HG02840 (cell line): ENCODE measurements at regions not wholly inside any gene's neighbourhood (a gene's known extent, or its start where the extent isn't known, plus 50 kb on each side); places are given as distances from the start of the nearest gene placed in this dataset.

ENCODE experiments used
- ATAC-seq: cut with Tn5 transposase; IDR thresholded peaks from one replicate; pipeline ENCODE4 v1.9.1; 2021; ENCODE audit warnings: mild to moderate bottlenecking, moderate library complexity, moderate number of reproducible peaks; ENCODE audit not compliant: unreplicated experiment, low FRiP score

- no peak for ATAC-seq
Measured at GRCh38 chr18:66769375-66769774, 165.5 kb upstream of the CDH19 start.

- ATAC-seq = no peak
Measured at GRCh38 chr18:66764230-66764629, 160.3 kb upstream of the CDH19 start.

GRCh38 chr18:66761166-66761565, 157.3 kb upstream of the CDH19 start:
- no peak for ATAC-seq

- ATAC-seq = no peak
Measured at GRCh38 chr18:66760559-66760958, 156.7 kb upstream of the CDH19 start.

GRCh38 chr18:66759050-66759828, 155.3 kb upstream of the CDH19 start:
- ATAC-seq = no peak

GRCh38 chr18:66757946-66758345, 154.1 kb upstream of the CDH19 start:
- no peak for ATAC-seq

GRCh38 chr18:66754335-66754734, 150.4 kb upstream of the CDH19 start:
- ATAC-seq = no peak

- ATAC-seq = no peak
Measured at GRCh38 chr18:66752733-66753132, 148.8 kb upstream of the CDH19 start.

GRCh38 chr18:66749481-66750035, 145.7 kb upstream of the CDH19 start:
- no peak for ATAC-seq

GRCh38 chr18:66749030-66749429, 145.1 kb upstream of the CDH19 start:
- ATAC-seq = no peak

- ATAC-seq = no peak
Measured at GRCh38 chr18:66742832-66743231, 138.9 kb upstream of the CDH19 start.

GRCh38 chr18:66735933-66736332, 132.0 kb upstream of the CDH19 start:
- ATAC-seq = no peak

- no peak for ATAC-seq
Measured at GRCh38 chr18:66734451-66734850, 130.6 kb upstream of the CDH19 start.

GRCh38 chr18:66731890-66732289, 128.0 kb upstream of the CDH19 start:
- no peak for ATAC-seq

- ATAC-seq = no peak
Measured at GRCh38 chr18:66729442-66730239, 125.8 kb upstream of the CDH19 start.

- ATAC-seq = no peak
Measured at GRCh38 chr18:66728951-66729350, 125.1 kb upstream of the CDH19 start.

GRCh38 chr18:66727991-66728390, 124.1 kb upstream of the CDH19 start:
- no peak for ATAC-seq

GRCh38 chr18:66724664-66725356, 120.9 kb upstream of the CDH19 start:
- no peak for ATAC-seq

- no peak for ATAC-seq
Measured at GRCh38 chr18:66722671-66723070, 118.8 kb upstream of the CDH19 start.

GRCh38 chr18:66708646-66709045, 104.8 kb upstream of the CDH19 start:
- no peak for ATAC-seq

- ATAC-seq = no peak
Measured at GRCh38 chr18:66707473-66707872, 103.6 kb upstream of the CDH19 start.
